Heart left ventricle (tissue), 13 donors: ENCODE measurements at regions not wholly inside any gene's neighbourhood (a gene's known extent, or its start where the extent isn't known, plus 50 kb on each side); places are given as distances from the start of the nearest gene placed in this dataset.

Experiments
- POLR2A ChIP-seq, 2 donors: fragments of 450-650 bp; IDR thresholded peaks; one replicate each; pipeline ENCODE4 v1.6.1; 2017; ENCODE audit warnings: antibody characterized with exemption in 2 of 2, mild to moderate bottlenecking in 2 of 2, moderate library complexity in 2 of 2
- TF ChIP-seq, protein P1 (sequence below), 12 donors: fragments of 200-600 bp; sonication (generic) in 4 of 12; IDR thresholded peaks; one replicate each; pipeline versions ENCODE4 v1.5.0 to v1.8.0; 2018 to 2022; ENCODE audit warnings: antibody characterized with exemption in 12 of 12, mild to moderate bottlenecking in 5 of 12
- donor health status: ischemic (EF 13 %, LVEDD 7.1; RV severe dilation, severe dysfunction).
- donor health status: DM: no; HTN: yes; CAD: no.
- donor health status: DM: no; HTN: no; CAD: no.
- donor health status: ischemic (EF 25% LVEDD 6.9; RV normal size, moderate dysfunction).
- donor health status: ischemic (EF 25% LVEDD 5.7; RV mildly dilated, moderate dysfunction).
- donor health status: ischemic (EF 35%, LVEDD 5.7; RV mildly dilated, moderate dysfunction).
- donor health status: nonischemic (EF 11% LVEDD 7.7; RV severe dilation, severe dysfunction).
- donor health status: DM: yes; HTN: yes; CAD: no.
- donor health status: PGD.
- donor health status: ischemic (EF 29% LVEDD 5.4; RV normal size, mild dysfunction).
- donor health status: nonischemic (EF 23%, LVEDD 6.1; RV moderate dilation, normal function).

DNA sequence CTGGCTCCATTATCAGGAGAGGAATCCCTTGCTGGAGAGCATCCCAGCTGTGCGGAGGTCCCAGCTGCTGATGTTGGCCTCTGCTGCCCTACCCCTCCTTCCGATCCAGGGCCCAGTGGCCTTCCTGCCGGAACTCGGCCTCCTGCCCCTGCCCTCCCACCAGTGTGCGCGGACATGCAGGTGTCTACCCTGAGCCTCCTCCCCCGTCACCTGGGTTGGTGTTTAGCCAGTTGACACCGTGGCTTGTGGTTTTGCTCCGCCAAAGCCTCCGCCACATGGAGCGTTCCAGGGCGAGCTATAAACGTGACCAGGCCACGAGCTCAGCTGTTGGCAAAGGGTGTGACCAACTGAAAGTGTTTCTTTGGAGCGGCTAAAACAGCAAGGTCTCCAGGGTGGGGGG, 1104.3 kb downstream of the BCL11B start:
- TF ChIP-seq, protein P1, sequence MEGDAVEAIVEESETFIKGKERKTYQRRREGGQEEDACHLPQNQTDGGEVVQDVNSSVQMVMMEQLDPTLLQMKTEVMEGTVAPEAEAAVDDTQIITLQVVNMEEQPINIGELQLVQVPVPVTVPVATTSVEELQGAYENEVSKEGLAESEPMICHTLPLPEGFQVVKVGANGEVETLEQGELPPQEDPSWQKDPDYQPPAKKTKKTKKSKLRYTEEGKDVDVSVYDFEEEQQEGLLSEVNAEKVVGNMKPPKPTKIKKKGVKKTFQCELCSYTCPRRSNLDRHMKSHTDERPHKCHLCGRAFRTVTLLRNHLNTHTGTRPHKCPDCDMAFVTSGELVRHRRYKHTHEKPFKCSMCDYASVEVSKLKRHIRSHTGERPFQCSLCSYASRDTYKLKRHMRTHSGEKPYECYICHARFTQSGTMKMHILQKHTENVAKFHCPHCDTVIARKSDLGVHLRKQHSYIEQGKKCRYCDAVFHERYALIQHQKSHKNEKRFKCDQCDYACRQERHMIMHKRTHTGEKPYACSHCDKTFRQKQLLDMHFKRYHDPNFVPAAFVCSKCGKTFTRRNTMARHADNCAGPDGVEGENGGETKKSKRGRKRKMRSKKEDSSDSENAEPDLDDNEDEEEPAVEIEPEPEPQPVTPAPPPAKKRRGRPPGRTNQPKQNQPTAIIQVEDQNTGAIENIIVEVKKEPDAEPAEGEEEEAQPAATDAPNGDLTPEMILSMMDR (IDR thresholded peaks at IDR 0.05), result no peak
- TF ChIP-seq POLR2A (IDR thresholded peaks at IDR 0.05), result no peak
